Choroid plexus epithelial cell (primary cell): ENCODE measurements at regions not wholly inside any gene's neighbourhood (a gene's known extent, or its start where the extent isn't known, plus 50 kb on each side); places are given as distances from the start of the nearest gene placed in this dataset.
A peak's percentile ranks its signal among the peaks of the same experiment; 100 is the strongest.

Experiments
- DNase-seq: peaks from one replicate; pipeline ENCODE4 v3.0.0-alpha.2; 2010; ENCODE audit warnings: low read depth
- H3K4me3 ChIP-seq: 2 replicates; pipeline ENCODE4 v1.5.1; 2011; ENCODE audit warnings: low read depth, mild to moderate bottlenecking, control low read depth, low read length, moderate library complexity
- CTCF ChIP-seq: conservative IDR thresholded peaks from 2 replicates; pipeline ENCODE4 v1.5.1; 2011; ENCODE audit warnings: low read depth, mild to moderate bottlenecking, control low read depth, inconsistent platforms, low read length, moderate library complexity

GRCh38 chr14:95437715-95438114, 78.7 kb downstream of the SYNE3 start:
- H3K4me3 ChIP-seq = no peak overlapping the region
- no peak for TF ChIP-seq CTCF
- DNase-seq = no peak

- TF ChIP-seq CTCF = no peak
- H3K4me3 ChIP-seq = no peak overlapping the region
Measured at GRCh38 chr14:95436354-95436753, 80.1 kb downstream of the SYNE3 start.

GRCh38 chr14:95434121-95434520, 82.3 kb downstream of the SYNE3 start:
- no peak overlapping the region for H3K4me3 ChIP-seq
- TF ChIP-seq CTCF = no peak
- no peak for DNase-seq

More at GRCh38 chr14:95436354-95436753, 80.1 kb downstream of the SYNE3 start:
- DNase-seq = no peak

- H3K4me3 ChIP-seq = no peak overlapping the region
- peak; percentile 26 for TF ChIP-seq CTCF
- DNase-seq = no peak
Measured at GRCh38 chr14:95433094-95433478, 83.4 kb downstream of the SYNE3 start.

GRCh38 chr14:95432144-95433093, 84.0 kb downstream of the SYNE3 start:
- TF ChIP-seq CTCF = peak; percentile 88
- DNase-seq = peak; percentile 47
- no peak overlapping the region for H3K4me3 ChIP-seq

- peak; percentile 63 for DNase-seq
- no peak overlapping the region for H3K4me3 ChIP-seq
- peak; percentile 79 for TF ChIP-seq CTCF
Measured at GRCh38 chr14:95431199-95432143, 85.0 kb downstream of the SYNE3 start.
